Suprapubic skin (tissue), 4 donors: ENCODE measurements at regions not wholly inside any gene's neighbourhood (a gene's known extent, or its start where the extent isn't known, plus 50 kb on each side); places are given as distances from the start of the nearest gene placed in this dataset.

Source experiments
- DNase-seq, 2 donors: peaks; one replicate each; pipeline ENCODE4 v3.0.0-alpha.2; 2019; ENCODE audit warnings: low spot score in 2 of 2
- H3K27ac ChIP-seq: fragments of 200-600 bp; sonication (generic); one replicate; pipeline ENCODE4 v1.5.1; 2019
- H3K27me3 ChIP-seq: fragments of 200-600 bp; sonication (generic); one replicate; pipeline ENCODE4 v1.5.1; 2019
- H3K36me3 ChIP-seq: fragments of 200-600 bp; sonication (generic); one replicate; pipeline ENCODE4 v1.5.1; 2019
- H3K4me1 ChIP-seq: fragments of 200-600 bp; sonication (generic); one replicate; pipeline ENCODE4 v1.5.1; 2019
- H3K4me3 ChIP-seq: fragments of 200-600 bp; sonication (generic); one replicate; pipeline ENCODE4 v1.5.1; 2019; ENCODE audit warnings: mild to moderate bottlenecking
- H3K9me3 ChIP-seq: fragments of 200-600 bp; sonication (generic); one replicate; pipeline ENCODE4 v1.5.1; 2019
- EP300 ChIP-seq: sonication (generic); formaldehyde crosslinking; IDR thresholded peaks from one replicate; pipeline ENCODE4 v1.6.1; 2017; ENCODE audit warnings: antibody characterized with exemption
- POLR2A ChIP-seq, 2 donors: fragments of 450-650 bp; IDR thresholded peaks; one replicate each; pipeline ENCODE4 v1.6.1; 2017; ENCODE audit warnings: antibody characterized with exemption in 2 of 2, mild to moderate bottlenecking in 2 of 2, moderate library complexity in 2 of 2
- POLR2AphosphoS5 ChIP-seq, 3 donors: sonication (generic); formaldehyde crosslinking; IDR thresholded peaks; one replicate each; pipeline ENCODE4 v1.6.1; 2017; ENCODE audit warnings: antibody characterized with exemption in 3 of 3
- WGBS: methylation state at CpG from one replicate; pipeline ENCODE4 v1.1.5; 2018; 5-methylcytosine and 5-hydroxymethylcytosine counted together
- TF ChIP-seq, protein P1 (sequence below), 2 donors: fragments of 200-600 bp in 1 of 2; fragments of 450-650 bp in 1 of 2; sonication (generic) in 1 of 2; IDR thresholded peaks; one replicate each; pipeline ENCODE4 v1.5.1; 2016 to 2019; ENCODE audit warnings: antibody characterized with exemption in 2 of 2, mild to moderate bottlenecking in 1 of 2, moderate library complexity in 1 of 2

DNA sequence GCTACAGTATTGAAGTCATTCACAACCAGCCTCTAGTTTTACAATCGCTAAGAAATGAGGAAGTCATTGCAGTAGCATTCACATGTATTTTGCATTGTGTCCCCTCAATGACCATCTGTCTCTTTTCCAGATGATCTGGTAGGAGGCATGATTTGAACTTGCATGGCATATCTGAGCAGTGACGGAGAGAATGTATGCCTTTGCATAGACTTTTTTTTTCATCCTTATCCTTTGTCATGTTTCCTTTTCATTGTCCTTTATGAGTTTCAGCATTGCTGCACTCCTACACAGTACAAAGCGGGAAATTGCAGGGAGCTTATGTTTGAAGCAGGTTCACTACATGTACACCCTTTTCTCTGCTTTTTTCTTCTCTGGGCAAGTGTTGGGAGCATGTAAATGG, 516.4 kb upstream of the GRIA3 start:
- WGBS: 76% methylated on average over 3 of the region's 3 CpGs
- TF ChIP-seq POLR2AphosphoS5 (IDR thresholded peaks at IDR 0.05) (no peak), POLR2A (IDR thresholded peaks at IDR 0.05) (no peak), EP300 (no peak)
- TF ChIP-seq, protein P1, sequence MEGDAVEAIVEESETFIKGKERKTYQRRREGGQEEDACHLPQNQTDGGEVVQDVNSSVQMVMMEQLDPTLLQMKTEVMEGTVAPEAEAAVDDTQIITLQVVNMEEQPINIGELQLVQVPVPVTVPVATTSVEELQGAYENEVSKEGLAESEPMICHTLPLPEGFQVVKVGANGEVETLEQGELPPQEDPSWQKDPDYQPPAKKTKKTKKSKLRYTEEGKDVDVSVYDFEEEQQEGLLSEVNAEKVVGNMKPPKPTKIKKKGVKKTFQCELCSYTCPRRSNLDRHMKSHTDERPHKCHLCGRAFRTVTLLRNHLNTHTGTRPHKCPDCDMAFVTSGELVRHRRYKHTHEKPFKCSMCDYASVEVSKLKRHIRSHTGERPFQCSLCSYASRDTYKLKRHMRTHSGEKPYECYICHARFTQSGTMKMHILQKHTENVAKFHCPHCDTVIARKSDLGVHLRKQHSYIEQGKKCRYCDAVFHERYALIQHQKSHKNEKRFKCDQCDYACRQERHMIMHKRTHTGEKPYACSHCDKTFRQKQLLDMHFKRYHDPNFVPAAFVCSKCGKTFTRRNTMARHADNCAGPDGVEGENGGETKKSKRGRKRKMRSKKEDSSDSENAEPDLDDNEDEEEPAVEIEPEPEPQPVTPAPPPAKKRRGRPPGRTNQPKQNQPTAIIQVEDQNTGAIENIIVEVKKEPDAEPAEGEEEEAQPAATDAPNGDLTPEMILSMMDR (IDR thresholded peaks at IDR 0.05): no peak
- no peak overlapping the region for H3K27ac ChIP-seq
- H3K9me3 ChIP-seq: no peaks in the 10 kb centered on the region
- H3K27me3 ChIP-seq: no peaks in the 10 kb centered on the region
- H3K4me3 ChIP-seq: no peak overlapping the region
- no peaks in the 10 kb centered on the region for H3K4me1 ChIP-seq
- H3K36me3 ChIP-seq: no peaks in the 10 kb centered on the region
- no peak for DNase-seq

DNA sequence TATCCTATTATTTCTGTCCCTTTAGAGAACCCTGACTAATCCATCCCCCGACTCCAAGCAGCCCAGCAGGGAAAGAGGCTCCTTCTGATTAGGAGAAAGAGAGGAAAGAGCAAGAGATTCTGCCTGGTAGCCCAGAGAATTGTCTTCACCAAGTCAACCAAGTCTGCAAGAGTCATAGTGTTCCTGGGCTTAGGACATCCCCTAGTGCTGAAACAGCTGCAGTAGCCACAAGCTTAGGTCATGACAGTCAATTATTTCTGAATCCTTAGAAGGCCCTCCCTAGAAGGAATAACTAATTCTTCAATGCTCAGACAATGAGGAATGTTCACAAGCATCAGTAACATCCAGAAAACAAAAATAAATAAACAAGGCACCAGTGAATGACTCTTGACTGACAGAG, 480.3 kb upstream of the GRIA3 start:
- 76% methylated on average over 1 of the region's 1 CpG for WGBS
- Histone ChIP-seq H3K4me1 (no peaks in the 10 kb centered on the region), H3K27ac (no peak overlapping the region), H3K27me3 (no peaks in the 10 kb centered on the region), H3K36me3 (no peaks in the 10 kb centered on the region), H3K9me3 (no peaks in the 10 kb centered on the region), H3K4me3 (no peak overlapping the region)
- TF ChIP-seq EP300: no peak
- TF ChIP-seq POLR2AphosphoS5 (IDR thresholded peaks at IDR 0.05): no peak
- DNase-seq: no peak

GRCh38 chrX:122739770-122740169, 444.3 kb upstream of the GRIA3 start:
- Histone ChIP-seq H3K9me3 (no peaks in the 10 kb centered on the region), H3K27me3 (no peaks in the 10 kb centered on the region), H3K4me3 (no peak overlapping the region), H3K4me1 (no peaks in the 10 kb centered on the region), H3K36me3 (no peaks in the 10 kb centered on the region), H3K27ac (no peak overlapping the region)
- DNase-seq: no peak
- no peak for TF ChIP-seq EP300
- TF ChIP-seq POLR2A (IDR thresholded peaks at IDR 0.05): no peak
- TF ChIP-seq, protein P1 (IDR thresholded peaks at IDR 0.05): no peak
- no peak for TF ChIP-seq POLR2AphosphoS5 (IDR thresholded peaks at IDR 0.05)
- WGBS: 50% methylated on average over 1 of the region's 1 CpG

DNA sequence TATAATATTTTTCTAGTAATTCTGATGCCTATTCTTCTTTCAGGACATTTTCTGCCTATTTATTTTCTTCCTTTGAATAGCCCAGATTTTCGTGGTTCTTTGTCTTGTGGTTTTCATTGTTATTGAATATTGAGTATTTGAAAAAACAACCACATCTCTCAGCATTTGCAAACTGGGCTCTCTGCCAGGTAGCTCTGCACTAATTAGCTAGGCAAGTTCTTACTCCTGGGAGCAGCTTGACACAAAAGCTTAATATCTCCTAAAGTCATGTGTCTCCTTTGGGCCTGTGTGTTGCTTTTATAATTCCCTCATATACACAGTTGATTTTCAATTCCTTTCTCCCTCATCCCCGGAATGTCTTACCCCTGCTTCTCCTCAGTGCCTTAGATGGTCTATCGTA, 413.5 kb upstream of the GRIA3 start:
- Histone ChIP-seq H3K36me3 (no peaks in the 10 kb centered on the region), H3K27me3 (no peaks in the 10 kb centered on the region), H3K4me3 (no peak overlapping the region), H3K4me1 (no peaks in the 10 kb centered on the region), H3K9me3 (no peaks in the 10 kb centered on the region), H3K27ac (no peak overlapping the region)
- no peak for TF ChIP-seq EP300
- TF ChIP-seq POLR2A (IDR thresholded peaks at IDR 0.05): no peak
- no peak for TF ChIP-seq POLR2AphosphoS5 (IDR thresholded peaks at IDR 0.05)
- TF ChIP-seq, protein P1 (IDR thresholded peaks at IDR 0.05): no peak
- DNase-seq: no peak
- WGBS: 52% methylated on average over 3 of the region's 3 CpGs

GRCh38 chrX:122771933-122772332, 412.1 kb upstream of the GRIA3 start:
- 68% methylated on average over 4 of the region's 4 CpGs for WGBS
- no peaks in the 10 kb centered on the region for H3K27me3 ChIP-seq

DNA sequence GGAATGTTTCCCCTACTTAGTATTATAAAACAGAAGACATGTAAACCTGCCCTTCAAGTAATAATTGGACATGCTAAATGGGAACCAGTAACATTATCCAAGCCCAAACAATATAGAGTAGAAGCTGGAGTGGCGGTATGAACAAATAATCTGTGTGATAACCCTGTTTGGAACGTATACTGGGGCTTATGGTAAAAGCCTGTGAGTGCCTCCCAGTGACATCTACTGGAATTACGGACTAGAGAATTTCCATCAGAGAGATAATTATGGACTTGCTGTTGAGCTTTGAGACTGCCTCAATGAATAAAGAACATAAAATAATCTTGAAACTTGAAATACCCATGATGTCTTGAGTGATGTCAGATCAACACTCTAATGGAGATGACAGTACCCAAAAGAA, 406.3 kb upstream of the GRIA3 start:
- Histone ChIP-seq H3K9me3 (no peaks in the 10 kb centered on the region), H3K4me3 (no peak overlapping the region), H3K27me3 (no peaks in the 10 kb centered on the region), H3K27ac (no peak overlapping the region), H3K36me3 (no peaks in the 10 kb centered on the region), H3K4me1 (no peaks in the 10 kb centered on the region)
- TF ChIP-seq POLR2AphosphoS5 (IDR thresholded peaks at IDR 0.05): no peak
- no peak for TF ChIP-seq POLR2A (IDR thresholded peaks at IDR 0.05)
- TF ChIP-seq, protein P1 (IDR thresholded peaks at IDR 0.05): no peak
- TF ChIP-seq EP300: no peak
- WGBS: 57% methylated on average over 3 of the region's 3 CpGs
- no peak for DNase-seq

More at GRCh38 chrX:122771933-122772332, 412.1 kb upstream of the GRIA3 start:
- no peak for DNase-seq
- no peaks in the 10 kb centered on the region for H3K36me3 ChIP-seq
- no peak overlapping the region for H3K27ac ChIP-seq
- H3K9me3 ChIP-seq: no peaks in the 10 kb centered on the region
- no peak for TF ChIP-seq POLR2AphosphoS5 (IDR thresholded peaks at IDR 0.05)
- no peak for TF ChIP-seq EP300
- TF ChIP-seq, protein P1 (IDR thresholded peaks at IDR 0.05): no peak
- no peak for TF ChIP-seq POLR2A (IDR thresholded peaks at IDR 0.05)
- no peak overlapping the region for H3K4me3 ChIP-seq
- no peaks in the 10 kb centered on the region for H3K4me1 ChIP-seq
